Neural cell (in vitro differentiated cells): ENCODE measurements at regions not wholly inside any gene's neighbourhood (a gene's known extent, or its start where the extent isn't known, plus 50 kb on each side); places are given as distances from the start of the nearest gene placed in this dataset.

Experiments used
- H2AFZ ChIP-seq: fragments of 200-600, 300-800 bp; sonication (generic), shearing (Covaris generic); 2 replicates; pipeline ENCODE4 v1.6.0; 2014; ENCODE audit warnings: low read depth, mild to moderate bottlenecking, antibody characterized with exemption, low read length, moderate library complexity
- H3F3A ChIP-seq: fragments of 200-600 bp; shearing (Covaris generic); 2 replicates; pipeline ENCODE4 v1.6.1; 2016; ENCODE audit warnings: mild to moderate bottlenecking, moderate library complexity, mixed read lengths, antibody characterized with exemption, low read length; ENCODE audit not compliant: insufficient read depth, poor library complexity, severe bottlenecking
- H3K27ac ChIP-seq: fragments of 200-600, 300-800 bp; sonication (generic), shearing (Covaris generic); 2 replicates; pipeline ENCODE4 v1.5.1; 2014; ENCODE audit warnings: mild to moderate bottlenecking, low read length, moderate library complexity
- H3K27me3 ChIP-seq: fragments of 300-800, 200-600 bp; sonication (generic), shearing (Covaris generic); 2 replicates; pipeline ENCODE4 v1.6.0; 2014; ENCODE audit warnings: mild to moderate bottlenecking, low read depth, low read length, moderate library complexity; ENCODE audit not compliant: insufficient read depth
- H3K36me3 ChIP-seq: fragments of 300-800, 200-600 bp; sonication (generic), shearing (Covaris generic); 2 replicates; pipeline ENCODE4 v1.5.1; 2014; ENCODE audit warnings: mild to moderate bottlenecking, antibody characterized with exemption, low read length, moderate library complexity; ENCODE audit not compliant: insufficient read depth
- H3K4me2 ChIP-seq: fragments of 300-800, 200-600 bp; sonication (generic), shearing (Covaris generic); 2 replicates; pipeline ENCODE4 v1.6.0; 2014; ENCODE audit warnings: mild to moderate bottlenecking, low read length
- H3K4me3 ChIP-seq: fragments of 300-800, 200-600 bp; sonication (generic), shearing (Covaris generic); 2 replicates; pipeline ENCODE4 v1.5.1; 2014; ENCODE audit warnings: mild to moderate bottlenecking, low read length, moderate library complexity
- H3K79me2 ChIP-seq: fragments of 200-600 bp; shearing (Covaris generic); replicated peaks from 2 replicates; pipeline ENCODE4 v1.6.0; 2014; ENCODE audit warnings: mild to moderate bottlenecking, low read length, moderate library complexity; ENCODE audit not compliant: insufficient read depth
- H3K9ac ChIP-seq: fragments of 300-800, 200-600 bp; sonication (generic), shearing (Covaris generic); 2 replicates; pipeline ENCODE4 v1.6.1; 2016; ENCODE audit warnings: mild to moderate bottlenecking, low read length, mixed read lengths
- H3K9me2 ChIP-seq: fragments of 200-600 bp; shearing (Covaris generic); 2 replicates; pipeline ENCODE4 v1.6.1; 2016; ENCODE audit warnings: mild to moderate bottlenecking, low read length, mixed read lengths; ENCODE audit not compliant: insufficient read depth
- H3K9me3 ChIP-seq: fragments of 200-600, 300-800 bp; sonication (generic), shearing (Covaris generic); 2 replicates; pipeline ENCODE4 v1.6.1; 2016; ENCODE audit warnings: mild to moderate bottlenecking, mixed run types, low read length, moderate library complexity, mixed read lengths
- H4K20me1 ChIP-seq: fragments of 200-600 bp; shearing (Covaris generic); 2 replicates; pipeline ENCODE4 v1.6.1; 2016; ENCODE audit warnings: mild to moderate bottlenecking, mixed run types; ENCODE audit not compliant: insufficient read depth
- CTCF ChIP-seq: fragments of 450-650 bp; IDR thresholded peaks from 2 replicates; pipeline ENCODE4 v1.5.1; 2014; ENCODE audit warnings: antibody characterized with exemption, mild to moderate bottlenecking, moderate library complexity; ENCODE audit not compliant: poor library complexity, severe bottlenecking
- EP300 ChIP-seq: fragments of 450-650 bp; conservative IDR thresholded peaks from 2 replicates; pipeline ENCODE4 v1.6.1; 2014; ENCODE audit warnings: antibody characterized with exemption, mild to moderate bottlenecking, moderate library complexity; ENCODE audit not compliant: poor library complexity, severe bottlenecking
- EZH2 ChIP-seq: fragments of 200-600, 300-800 bp; shearing (Covaris generic), sonication (generic); IDR thresholded peaks from 2 replicates; pipeline ENCODE4 v1.6.1; 2014; ENCODE audit warnings: antibody characterized with exemption, low read length, borderline replicate concordance, mild to moderate bottlenecking; ENCODE audit not compliant: insufficient read depth, poor library complexity, severe bottlenecking
- MXI1 ChIP-seq: fragments of 450-650 bp; conservative IDR thresholded peaks from 2 replicates; pipeline ENCODE4 v1.6.1; 2014; ENCODE audit warnings: antibody characterized with exemption, mild to moderate bottlenecking; ENCODE audit not compliant: poor library complexity, severe bottlenecking
- POLR2AphosphoS5 ChIP-seq: IDR thresholded peaks from 2 replicates; pipeline ENCODE4 v1.6.1; 2012
- RAD21 ChIP-seq: fragments of 450-650 bp; conservative IDR thresholded peaks from 2 replicates; pipeline ENCODE4 v1.6.1; 2014; ENCODE audit warnings: antibody characterized with exemption, mild to moderate bottlenecking, moderate library complexity
- REST ChIP-seq: IDR thresholded peaks from 2 replicates; pipeline ENCODE4 v1.6.1; 2012; ENCODE audit warnings: borderline replicate concordance
- SMC3 ChIP-seq: fragments of 450-650 bp; conservative IDR thresholded peaks from 2 replicates; pipeline ENCODE4 v1.6.1; 2014; ENCODE audit warnings: antibody characterized with exemption, mild to moderate bottlenecking, moderate library complexity; ENCODE audit not compliant: poor library complexity
- TAF1 ChIP-seq: IDR thresholded peaks from 2 replicates; pipeline ENCODE4 v1.6.1; 2012; ENCODE audit warnings: low read depth

- H3F3A ChIP-seq = no peaks in the 10 kb centered on the region
- TF ChIP-seq SMC3 (no peak), MXI1 (no peak)
- no peak overlapping the region for H3K9ac ChIP-seq
- no peak overlapping the region for H3K4me2 ChIP-seq
- no peaks in the 10 kb centered on the region for H3K79me2 ChIP-seq
- H3K9me3 ChIP-seq = no peaks in the 10 kb centered on the region
- H4K20me1 ChIP-seq = no peaks in the 10 kb centered on the region
- H3K27ac ChIP-seq = no peak overlapping the region
- H2AFZ ChIP-seq = no peak overlapping the region
- H3K36me3 ChIP-seq = no peaks in the 10 kb centered on the region
- no peaks in the 10 kb centered on the region for H3K27me3 ChIP-seq
- no peak overlapping the region for H3K4me3 ChIP-seq
- H3K9me2 ChIP-seq = no peaks in the 10 kb centered on the region
Measured at GRCh38 chr2:13628122-13628521, 911.4 kb downstream of the TRIB2 start.

- Histone ChIP-seq H3K36me3 (no peaks in the 10 kb centered on the region), H3K9me2 (no peaks in the 10 kb centered on the region), H3K4me2 (no peak overlapping the region), H3K27me3 (no peaks in the 10 kb centered on the region), H3K4me3 (no peak overlapping the region), H3K9ac (no peak overlapping the region), H2AFZ (no peak overlapping the region), H3K9me3 (no peaks in the 10 kb centered on the region), H3K79me2 (no peaks in the 10 kb centered on the region), H4K20me1 (no peaks in the 10 kb centered on the region), H3F3A (no peaks in the 10 kb centered on the region), H3K27ac (no peak overlapping the region)
- TF ChIP-seq EP300 (no peak), TAF1 (no peak), RAD21 (no peak), MXI1 (no peak), REST (no peak), POLR2AphosphoS5 (no peak), SMC3 (no peak), EZH2 (no peak), CTCF (no peak)
Measured at GRCh38 chr2:13638181-13638580, 921.4 kb downstream of the TRIB2 start.

- H3K27ac ChIP-seq = no peak overlapping the region
- H3K4me3 ChIP-seq = no peak overlapping the region
- TF ChIP-seq EZH2 (no peak), REST (no peak), RAD21 (no peak), MXI1 (no peak), POLR2AphosphoS5 (no peak), CTCF (no peak), TAF1 (no peak)
- H3K79me2 ChIP-seq = no peaks in the 10 kb centered on the region
- no peak overlapping the region for H3K4me2 ChIP-seq
- no peaks in the 10 kb centered on the region for H3K9me3 ChIP-seq
- no peaks in the 10 kb centered on the region for H3K36me3 ChIP-seq
- H3K9me2 ChIP-seq = no peaks in the 10 kb centered on the region
- no peaks in the 10 kb centered on the region for H3K27me3 ChIP-seq
- H3K9ac ChIP-seq = no peak overlapping the region
- H3F3A ChIP-seq = no peaks in the 10 kb centered on the region
- H4K20me1 ChIP-seq = no peaks in the 10 kb centered on the region
- H2AFZ ChIP-seq = no peak overlapping the region
Measured at GRCh38 chr2:13649918-13650317, 933.2 kb downstream of the TRIB2 start.
